Left lung (tissue), 4 donors: ENCODE measurements at regions not wholly inside any gene's neighbourhood (a gene's known extent, or its start where the extent isn't known, plus 50 kb on each side); places are given as distances from the start of the nearest gene placed in this dataset.

Experiments used
- ATAC-seq: fragments of 200-7000 bp; cut with Tn5 transposase; one replicate; pipeline ENCODE4 v1.9.1; 2020; ENCODE audit warnings: moderate library complexity
- DNase-seq, 4 donors: peaks; one replicate each; pipeline ENCODE4 v3.0.0-alpha.2; 2013 to 2020
- H3K27ac ChIP-seq, 2 donors: fragments of 200-600 bp; sonication (generic) in 1 of 2; one replicate each; pipeline versions ENCODE4 v1.5.0 to v1.8.0; 2020 to 2021
- H3K27me3 ChIP-seq, 2 donors: fragments of 200-600 bp; sonication (generic) in 1 of 2; one replicate each; pipeline versions ENCODE4 v1.5.0 to v1.8.0; 2020 to 2021
- H3K36me3 ChIP-seq, 2 donors: fragments of 200-600 bp; sonication (generic) in 1 of 2; one replicate each; pipeline versions ENCODE4 v1.5.0 to v1.8.0; 2020 to 2021
- H3K4me1 ChIP-seq, 2 donors: fragments of 200-600 bp; one replicate each; pipeline ENCODE4 v1.8.0; 2021
- H3K4me3 ChIP-seq, 2 donors: fragments of 200-600 bp; sonication (generic) in 1 of 2; one replicate each; pipeline versions ENCODE4 v1.5.0 to v1.8.0; 2020 to 2021; ENCODE audit warnings: mild to moderate bottlenecking in 1 of 2
- H3K9me3 ChIP-seq, 2 donors: fragments of 200-600 bp; sonication (generic) in 1 of 2; one replicate each; pipeline versions ENCODE4 v1.5.0 to v1.8.0; 2020 to 2021
- intact Hi-C, 2 donors: fragments of 100-400 bp; cut with DNase I; formaldehyde crosslinking; loops; one replicate each; pipeline versions ENCODE4 v1.11.2 to v1.14.2; 2022
- TF ChIP-seq, protein P1 (sequence below), 2 donors: fragments of 200-600 bp; sonication (generic) in 1 of 2; IDR thresholded peaks; one replicate each; pipeline versions ENCODE4 v1.5.0 to v1.8.0; 2021; ENCODE audit warnings: antibody characterized with exemption in 2 of 2
- donor health status: DM: no; HTN: yes; CAD: no.
- donor health status: DM: no; HTN: no; CAD: no.

DNA sequence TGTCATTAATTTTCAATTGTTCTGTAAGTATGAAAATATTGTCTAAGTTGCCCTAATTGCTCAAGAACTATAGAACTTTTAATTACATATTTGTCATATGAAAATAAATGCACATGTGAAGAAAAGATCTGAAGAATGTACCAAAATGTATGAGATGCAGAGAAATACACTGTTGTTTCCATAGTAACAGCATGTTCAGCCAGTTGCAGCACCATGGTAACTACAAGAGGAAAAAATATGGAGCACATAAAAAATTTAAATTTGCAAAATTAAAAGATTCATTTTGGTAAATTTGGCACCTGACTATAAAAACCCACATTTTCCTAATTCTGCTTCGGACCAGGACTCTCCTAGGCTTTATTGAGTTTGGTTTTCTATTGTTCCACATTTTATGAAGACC, 1170.0 kb upstream of the MIR17HG start:
- intact Hi-C loops = no loop called here
- Histone ChIP-seq H3K36me3 (no peaks in the 10 kb centered on the region), H3K4me1 (no peaks in the 10 kb centered on the region), H3K4me3 (no peak overlapping the region), H3K27me3 (no peaks in the 10 kb centered on the region), H3K27ac (no peak overlapping the region), H3K9me3 (no peaks in the 10 kb centered on the region)
- TF ChIP-seq, protein P1, sequence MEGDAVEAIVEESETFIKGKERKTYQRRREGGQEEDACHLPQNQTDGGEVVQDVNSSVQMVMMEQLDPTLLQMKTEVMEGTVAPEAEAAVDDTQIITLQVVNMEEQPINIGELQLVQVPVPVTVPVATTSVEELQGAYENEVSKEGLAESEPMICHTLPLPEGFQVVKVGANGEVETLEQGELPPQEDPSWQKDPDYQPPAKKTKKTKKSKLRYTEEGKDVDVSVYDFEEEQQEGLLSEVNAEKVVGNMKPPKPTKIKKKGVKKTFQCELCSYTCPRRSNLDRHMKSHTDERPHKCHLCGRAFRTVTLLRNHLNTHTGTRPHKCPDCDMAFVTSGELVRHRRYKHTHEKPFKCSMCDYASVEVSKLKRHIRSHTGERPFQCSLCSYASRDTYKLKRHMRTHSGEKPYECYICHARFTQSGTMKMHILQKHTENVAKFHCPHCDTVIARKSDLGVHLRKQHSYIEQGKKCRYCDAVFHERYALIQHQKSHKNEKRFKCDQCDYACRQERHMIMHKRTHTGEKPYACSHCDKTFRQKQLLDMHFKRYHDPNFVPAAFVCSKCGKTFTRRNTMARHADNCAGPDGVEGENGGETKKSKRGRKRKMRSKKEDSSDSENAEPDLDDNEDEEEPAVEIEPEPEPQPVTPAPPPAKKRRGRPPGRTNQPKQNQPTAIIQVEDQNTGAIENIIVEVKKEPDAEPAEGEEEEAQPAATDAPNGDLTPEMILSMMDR (IDR thresholded peaks at IDR 0.05) = no peak
- DNase-seq = no peak
- ATAC-seq = no peak

DNA sequence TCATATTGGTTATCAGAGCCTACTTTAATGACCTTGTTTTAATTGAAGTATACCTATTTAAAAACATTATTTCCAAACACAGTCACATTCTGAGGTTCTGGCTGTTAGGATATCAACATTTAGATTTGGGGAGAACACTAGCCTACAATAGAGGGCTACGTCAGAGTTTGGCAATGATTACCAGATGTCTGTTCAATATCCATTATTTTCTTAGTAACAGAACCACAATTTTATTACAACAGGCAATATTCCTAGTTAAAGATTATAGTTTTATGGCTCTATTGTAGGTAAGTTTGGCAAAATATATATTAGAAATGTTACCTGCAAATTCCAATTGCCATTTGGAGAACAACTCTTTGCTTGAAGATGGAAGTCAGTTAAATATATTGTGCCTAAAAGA, 1163.1 kb upstream of the MIR17HG start:
- ATAC-seq (no peak), DNase-seq (no peak)
- TF ChIP-seq, protein P1 (IDR thresholded peaks at IDR 0.05) = no peak
- Histone ChIP-seq H3K9me3 (no peaks in the 10 kb centered on the region), H3K4me1 (no peaks in the 10 kb centered on the region), H3K27ac (no peak overlapping the region), H3K27me3 (no peaks in the 10 kb centered on the region), H3K4me3 (no peak overlapping the region), H3K36me3 (no peaks in the 10 kb centered on the region)
- intact Hi-C loops = no loop called here

DNA sequence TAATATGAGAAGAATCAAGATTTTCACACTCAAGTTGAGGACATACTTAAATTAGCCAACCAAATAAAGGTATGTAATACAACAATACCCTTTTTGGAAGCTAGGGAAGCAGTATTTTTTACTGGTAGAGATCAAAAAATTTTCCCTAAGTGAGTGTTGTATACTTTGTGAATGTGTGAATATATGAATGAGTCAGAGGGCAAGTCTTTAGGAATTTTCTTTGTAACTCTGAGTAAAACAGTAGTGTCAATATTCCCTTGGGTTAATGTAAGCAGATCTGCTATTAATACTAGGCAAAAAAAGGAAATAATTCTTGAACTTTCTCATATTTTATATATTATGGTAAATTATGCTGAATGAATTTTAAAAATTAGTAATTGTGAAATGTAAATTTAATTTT, 1161.8 kb upstream of the MIR17HG start:
- no peak overlapping the region for H3K4me3 ChIP-seq
- DNase-seq (no peak), ATAC-seq (no peak)
- no peaks in the 10 kb centered on the region for H3K9me3 ChIP-seq
- H3K36me3 ChIP-seq = no peaks in the 10 kb centered on the region
- H3K27me3 ChIP-seq = no peaks in the 10 kb centered on the region
- TF ChIP-seq, protein P1 (IDR thresholded peaks at IDR 0.05) = no peak
- no peak overlapping the region for H3K27ac ChIP-seq
- H3K4me1 ChIP-seq = no peaks in the 10 kb centered on the region
- intact Hi-C loops = no loop called here

DNA sequence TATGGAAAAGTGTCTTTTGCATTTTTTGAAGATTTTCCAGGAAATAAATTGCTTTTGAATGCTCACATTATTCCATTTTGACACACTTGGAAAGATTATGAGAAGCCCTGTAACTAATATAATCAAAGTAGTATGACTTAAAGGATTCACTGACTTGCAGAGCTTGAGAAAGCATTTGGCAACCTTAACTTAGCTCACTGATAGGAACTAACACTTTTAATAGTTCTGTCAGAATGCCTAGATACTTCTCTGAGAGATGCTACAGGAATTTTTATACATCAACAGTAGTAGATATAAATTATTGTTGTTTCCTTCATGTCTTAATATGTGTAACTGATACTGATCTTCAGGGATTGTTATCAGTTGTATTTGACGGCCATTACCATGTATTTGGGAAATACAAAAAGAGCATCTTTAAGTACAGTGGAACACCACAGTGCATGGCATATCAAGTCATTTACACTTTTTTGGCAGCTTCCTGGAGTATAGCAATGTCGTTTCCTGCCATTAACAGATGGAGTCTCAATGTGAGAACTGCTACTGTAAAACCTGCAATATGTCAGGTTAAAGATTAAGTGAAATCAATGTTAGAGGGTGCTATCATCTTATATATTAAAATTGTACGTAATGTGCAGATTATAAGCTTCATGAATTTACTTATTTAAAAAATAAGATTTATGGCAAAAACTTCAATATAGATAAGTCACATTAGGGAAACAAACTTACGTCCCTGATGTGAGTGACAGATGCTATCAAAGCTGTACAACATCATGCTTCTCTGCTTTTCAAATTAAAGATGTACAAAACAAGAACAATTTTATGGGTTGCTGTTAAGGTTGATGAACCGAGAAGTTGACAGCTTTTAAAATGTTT, 1159.8 kb upstream of the MIR17HG start:
- TF ChIP-seq, protein P1 (IDR thresholded peaks at IDR 0.05) = no peak
- intact Hi-C loops = no loop called here
- Histone ChIP-seq H3K4me3 (no peak overlapping the region), H3K9me3 (no peaks in the 10 kb centered on the region), H3K4me1 (no peaks in the 10 kb centered on the region), H3K36me3 (no peaks in the 10 kb centered on the region), H3K27ac (no peak overlapping the region), H3K27me3 (no peaks in the 10 kb centered on the region)
- no peak for ATAC-seq
- DNase-seq = no peak

DNA sequence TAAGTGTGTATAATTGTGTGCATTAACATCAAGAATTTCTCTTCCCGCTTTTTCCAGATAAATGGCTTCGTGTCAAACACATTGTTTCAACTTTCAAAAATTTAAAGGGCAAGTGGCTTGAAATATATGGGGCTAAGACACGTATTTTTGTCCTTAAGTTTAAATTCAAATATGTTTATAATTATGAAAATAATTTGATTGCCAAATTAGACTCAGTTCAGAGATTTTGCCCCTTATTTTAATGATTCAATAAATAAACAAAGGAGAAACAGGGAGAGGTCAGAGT, 1159.2 kb upstream of the MIR17HG start:
- TF ChIP-seq, protein P1 (IDR thresholded peaks at IDR 0.05) = no peak
- H3K4me1 ChIP-seq = no peaks in the 10 kb centered on the region
- no peak overlapping the region for H3K4me3 ChIP-seq
- H3K9me3 ChIP-seq = no peaks in the 10 kb centered on the region
- no peak overlapping the region for H3K27ac ChIP-seq
- ATAC-seq (no peak), DNase-seq (no peak)
- no peaks in the 10 kb centered on the region for H3K27me3 ChIP-seq
- intact Hi-C loops = no loop called here
- H3K36me3 ChIP-seq = no peaks in the 10 kb centered on the region
